GM18517 (cell line): ENCODE measurements at regions not wholly inside any gene's neighbourhood (a gene's known extent, or its start where the extent isn't known, plus 50 kb on each side); places are given as distances from the start of the nearest gene placed in this dataset.

ENCODE experiments used
- ATAC-seq: cut with Tn5 transposase; IDR thresholded peaks from one replicate; pipeline ENCODE4 v1.9.1; 2021; ENCODE audit warnings: mild to moderate bottlenecking, moderate library complexity; ENCODE audit not compliant: unreplicated experiment

DNA sequence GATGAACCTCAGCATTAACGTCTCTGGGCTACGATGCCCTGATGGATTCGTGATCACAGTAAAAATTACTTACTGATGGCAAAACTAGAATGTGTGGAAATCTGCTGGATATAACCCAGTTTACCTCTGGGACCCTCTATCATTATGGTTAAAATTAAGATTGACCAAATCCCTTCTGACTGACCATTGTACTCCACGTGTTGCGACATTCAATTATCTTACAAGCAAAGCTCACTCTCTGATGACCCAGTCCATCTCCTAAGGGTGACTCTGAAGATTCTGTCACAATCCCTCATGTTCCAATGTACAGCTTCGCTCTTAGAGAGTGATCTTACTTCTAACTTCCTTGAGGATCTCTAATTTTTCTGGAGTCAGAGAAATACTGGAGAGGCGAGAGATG is 288.5 kb upstream of the RUNX1 start:
- no peak for ATAC-seq

DNA sequence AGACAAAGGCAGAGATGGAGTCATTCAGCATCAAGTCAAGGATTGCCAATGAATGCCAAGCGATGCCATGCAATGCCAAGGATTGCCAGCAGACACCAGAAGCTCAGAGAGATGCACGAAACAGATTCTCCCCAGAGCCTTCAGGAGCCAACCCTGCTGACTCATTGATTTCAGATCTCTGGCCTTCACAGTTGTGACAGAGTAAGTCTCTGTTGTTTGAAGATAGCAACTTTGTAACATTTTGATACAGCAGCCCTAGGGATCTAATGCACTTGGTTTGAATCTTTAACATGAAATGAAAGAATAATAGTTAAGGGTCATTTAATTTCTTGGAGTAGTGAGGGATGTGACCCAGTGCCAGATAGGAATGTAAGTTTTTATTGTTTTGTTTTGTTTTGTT is 287.4 kb upstream of the RUNX1 start:
- no peak for ATAC-seq

DNA sequence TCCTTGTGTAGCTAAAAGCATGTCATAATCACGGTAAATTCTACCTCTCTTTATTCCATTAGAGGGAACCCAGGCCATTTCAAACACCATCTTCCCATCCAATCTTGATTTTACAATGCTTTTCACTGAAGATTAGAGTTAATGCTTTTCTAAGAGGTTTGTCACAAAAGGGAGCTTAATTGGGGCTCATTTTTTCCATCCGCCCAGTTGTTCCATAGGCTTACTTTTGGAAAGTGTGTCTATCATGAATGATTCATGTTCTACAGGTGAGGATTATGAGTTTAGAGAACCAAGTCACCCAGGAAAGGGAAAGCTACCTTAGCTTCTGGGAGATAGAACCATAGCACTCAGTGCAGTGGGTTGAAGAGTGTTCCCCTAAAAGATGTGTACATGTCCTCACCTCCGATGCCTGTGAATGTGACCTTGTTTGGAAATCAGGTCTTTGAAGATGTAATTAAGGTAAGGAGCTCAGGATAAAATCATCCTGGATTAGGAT is 286.9 kb upstream of the RUNX1 start:
- ATAC-seq: no peak

DNA sequence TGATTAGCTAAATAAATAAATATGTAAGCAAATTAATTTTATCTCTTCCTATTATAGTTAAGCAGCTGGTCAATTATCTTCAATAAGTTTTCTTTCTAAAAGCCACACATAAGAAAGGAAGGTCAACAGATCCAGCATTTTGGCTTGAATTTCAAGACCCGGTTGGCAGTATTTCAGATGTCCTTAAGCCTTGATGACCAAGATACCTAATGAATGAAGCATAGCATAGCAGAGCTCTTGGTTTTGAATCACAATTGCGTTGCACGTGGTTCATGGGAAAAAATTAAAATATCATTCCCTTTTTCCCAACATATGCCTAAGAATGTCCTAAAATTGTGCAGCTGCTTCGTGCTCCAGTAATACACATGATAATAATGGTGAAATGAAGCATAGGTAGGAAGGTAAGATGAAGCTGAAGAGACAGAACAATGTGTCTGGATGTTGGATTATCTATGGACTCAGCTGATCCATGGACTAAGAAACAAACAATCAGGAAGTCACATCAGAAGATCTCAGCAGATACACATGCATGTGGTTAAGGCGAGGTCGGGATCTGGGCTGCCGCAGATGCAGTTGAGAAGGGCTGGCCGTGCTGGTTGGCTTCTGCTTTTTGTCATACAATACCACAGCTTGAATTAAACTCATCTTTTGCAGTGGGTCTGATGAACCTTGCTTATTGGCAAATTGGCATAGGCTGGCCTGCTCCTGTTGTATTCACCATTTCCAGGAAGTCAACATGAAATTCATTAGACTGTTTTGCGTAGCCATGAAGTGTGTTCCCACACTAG is 284.9 kb upstream of the RUNX1 start:
- ATAC-seq: no peak

DNA sequence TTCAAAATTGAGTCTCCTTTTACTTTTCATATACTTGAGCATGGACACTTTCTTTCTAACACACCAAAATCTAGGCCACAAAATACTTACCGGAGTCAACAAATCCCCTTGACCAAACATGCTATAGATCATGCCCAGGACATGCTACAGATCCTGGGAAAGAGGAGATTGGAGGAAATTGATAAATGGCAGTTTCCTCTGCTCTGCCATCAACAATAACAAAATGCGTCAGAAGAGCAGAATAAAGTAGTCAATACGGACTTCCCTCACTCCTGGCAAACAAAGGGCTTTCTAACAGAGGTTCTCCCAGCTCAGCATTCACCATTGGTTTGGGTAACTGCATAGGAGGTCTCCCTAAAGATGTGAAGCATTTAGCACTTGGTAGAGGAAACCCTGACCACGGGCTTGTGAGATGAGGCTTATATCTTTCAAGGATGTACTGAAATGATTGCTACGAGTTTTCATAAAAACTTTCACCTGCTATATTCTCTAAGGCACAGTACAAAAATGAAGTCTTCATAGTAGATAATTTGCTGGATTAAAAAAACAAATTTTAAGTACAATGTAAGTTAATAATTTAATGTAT is 283.8 kb upstream of the RUNX1 start:
- ATAC-seq: no peak

DNA sequence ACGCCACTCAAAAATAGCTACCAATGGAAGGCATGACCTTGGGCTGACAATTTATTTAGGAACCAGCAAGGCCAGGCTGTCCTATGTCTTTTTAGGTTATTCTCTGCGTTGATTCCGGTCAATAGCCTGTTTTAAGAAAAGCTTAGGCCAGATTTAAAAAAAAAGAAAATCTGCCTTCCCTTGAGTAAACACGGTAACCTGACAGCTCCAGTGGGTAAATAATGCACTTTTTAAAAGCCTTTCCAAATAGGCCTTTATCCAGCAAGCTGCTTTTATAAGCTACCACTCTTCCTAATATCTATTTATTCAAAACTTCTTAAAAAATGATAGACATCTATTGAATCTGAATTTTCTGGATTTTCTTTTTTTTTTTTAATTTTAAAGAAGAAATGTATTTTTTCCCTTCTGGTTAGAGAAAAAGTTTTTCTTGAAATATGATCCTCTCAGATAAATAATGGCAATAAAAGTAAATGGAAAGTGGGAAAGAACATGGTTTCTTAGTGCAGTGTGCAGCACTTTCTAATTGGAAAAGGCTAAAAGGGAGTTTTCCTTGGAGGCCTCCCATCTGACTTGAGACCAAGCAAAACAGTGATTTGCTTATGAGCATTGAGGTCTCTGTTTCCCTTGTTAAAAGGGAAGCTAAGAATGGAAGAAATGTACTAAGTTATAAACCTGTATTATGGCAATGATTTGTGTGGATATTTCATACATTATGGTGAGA is 281.0 kb upstream of the RUNX1 start:
- ATAC-seq: no peak

DNA sequence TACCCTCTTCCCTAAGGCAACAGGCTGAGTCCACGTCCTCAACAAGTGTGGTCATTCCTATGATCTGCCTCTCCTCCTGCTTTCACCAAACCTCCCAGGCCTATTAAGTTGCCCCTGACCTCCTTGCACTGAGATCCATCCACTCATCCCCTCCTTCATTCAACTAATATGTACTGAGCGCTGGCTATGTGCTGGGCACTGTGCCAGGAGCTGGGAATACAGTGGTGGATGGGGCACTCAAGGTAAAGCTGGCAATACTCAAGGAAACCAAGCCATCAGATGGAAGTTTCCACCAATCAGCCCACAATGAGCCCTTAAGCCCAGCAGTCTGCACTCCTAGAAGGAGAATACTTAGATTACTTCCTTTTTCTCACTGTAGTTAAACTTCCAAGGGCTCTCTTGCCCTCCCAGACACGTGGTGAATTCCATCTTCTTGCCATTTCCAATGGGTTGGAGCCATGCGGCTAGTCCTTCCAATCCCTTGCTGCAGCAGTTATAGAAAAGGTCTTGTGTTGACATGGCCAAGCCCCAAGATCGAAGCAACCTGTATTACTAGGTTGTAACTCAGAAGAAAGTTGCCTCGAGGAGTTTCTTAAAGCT is 279.9 kb upstream of the RUNX1 start:
- no peak for ATAC-seq

DNA sequence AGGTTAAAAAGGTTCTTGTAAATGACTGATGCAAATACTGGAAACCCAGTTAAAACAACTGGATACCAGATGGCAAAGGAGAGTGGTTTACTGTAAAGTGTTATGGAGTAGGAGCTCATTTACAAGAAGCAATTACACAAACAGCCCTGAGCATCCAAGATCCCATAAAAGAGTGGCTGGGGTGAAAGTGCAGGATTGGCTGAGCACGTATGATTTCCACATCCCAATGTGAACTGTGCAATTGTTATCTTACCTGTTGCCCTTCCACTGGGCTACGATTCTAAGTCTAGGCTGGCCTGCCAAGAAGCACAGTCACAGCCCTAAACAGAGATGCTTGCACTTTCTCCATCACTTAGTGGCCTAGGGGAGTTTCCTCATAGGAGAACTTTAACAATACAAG is 277.6 kb upstream of the RUNX1 start:
- no peak for ATAC-seq

DNA sequence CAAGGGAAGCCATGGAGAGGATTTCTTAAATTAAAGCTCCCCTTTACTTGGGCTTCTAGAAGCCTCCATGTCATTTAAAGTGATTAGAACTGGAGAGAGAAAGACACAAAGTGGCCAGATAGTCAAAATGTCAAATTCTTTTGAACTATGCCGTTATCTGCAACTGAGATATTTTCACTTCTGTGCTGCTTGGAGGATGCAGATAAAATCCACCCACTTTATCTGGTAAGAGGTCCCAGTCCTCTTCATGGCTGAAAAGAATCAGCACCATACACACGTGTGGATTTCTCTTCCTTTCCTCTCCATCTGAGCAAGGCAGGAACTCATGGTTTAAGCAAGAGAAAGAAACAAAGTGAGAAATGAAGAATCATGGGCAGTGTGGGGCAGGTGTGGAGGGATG is 276.9 kb upstream of the RUNX1 start:
- ATAC-seq: no peak

DNA sequence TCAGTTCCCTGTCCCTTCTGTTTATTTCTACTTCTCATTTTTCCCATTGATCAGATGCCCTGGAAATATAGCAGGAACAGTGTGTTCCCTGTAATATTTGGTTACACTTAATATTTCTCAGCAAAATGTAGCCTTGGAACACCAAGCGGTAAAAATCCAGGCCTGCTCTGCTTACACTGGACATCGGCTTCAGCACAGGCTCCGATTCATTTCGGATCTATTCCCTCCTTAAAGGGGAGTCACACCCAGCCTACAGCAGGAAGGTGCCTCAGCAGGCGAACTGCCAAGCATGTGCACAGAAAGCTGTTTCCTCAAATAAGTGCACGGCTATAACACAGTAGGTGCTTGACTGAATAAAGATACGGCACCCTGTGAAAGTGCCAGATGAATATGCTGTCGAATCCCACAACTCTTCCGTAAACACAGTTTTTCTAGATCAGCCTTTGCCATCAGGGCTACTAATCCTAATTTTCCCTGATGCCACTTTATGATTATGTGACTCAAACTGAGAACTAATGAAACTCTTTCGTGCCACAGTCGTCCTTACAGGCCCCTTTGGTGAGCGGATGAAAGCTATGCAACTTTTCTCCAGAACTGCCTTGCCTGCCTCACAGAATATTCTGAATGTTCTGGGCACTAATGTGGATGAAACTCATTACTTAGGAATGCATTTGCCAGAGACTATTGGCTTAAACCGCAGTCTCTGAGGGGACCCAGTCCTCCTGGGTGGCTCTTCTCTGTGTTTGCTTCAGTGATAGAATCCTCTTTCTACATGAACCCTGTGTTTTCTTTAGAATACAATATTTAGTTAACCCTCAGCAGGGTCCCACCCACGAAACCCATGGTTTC is 275.5 kb upstream of the RUNX1 start:
- no peak for ATAC-seq

DNA sequence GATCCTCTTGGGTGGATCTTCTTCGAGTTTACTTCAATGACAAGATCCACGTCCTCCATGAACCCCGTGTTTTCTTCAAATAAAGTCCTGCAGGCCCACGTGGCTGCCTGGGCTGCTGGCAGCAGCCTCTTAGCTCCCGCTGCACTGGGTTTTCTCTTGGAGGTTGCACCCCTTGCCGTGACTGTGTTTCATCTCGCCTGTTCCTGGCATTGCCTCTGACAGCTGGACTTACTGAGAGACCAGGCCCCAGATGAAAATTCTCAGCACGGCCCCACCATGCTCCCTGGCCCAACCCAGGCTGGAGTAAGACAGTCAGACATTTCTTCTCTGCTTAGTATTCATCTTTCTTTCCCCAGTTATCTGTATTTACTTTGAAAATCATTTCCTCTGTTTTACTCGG is 274.8 kb upstream of the RUNX1 start:
- no peak for ATAC-seq

DNA sequence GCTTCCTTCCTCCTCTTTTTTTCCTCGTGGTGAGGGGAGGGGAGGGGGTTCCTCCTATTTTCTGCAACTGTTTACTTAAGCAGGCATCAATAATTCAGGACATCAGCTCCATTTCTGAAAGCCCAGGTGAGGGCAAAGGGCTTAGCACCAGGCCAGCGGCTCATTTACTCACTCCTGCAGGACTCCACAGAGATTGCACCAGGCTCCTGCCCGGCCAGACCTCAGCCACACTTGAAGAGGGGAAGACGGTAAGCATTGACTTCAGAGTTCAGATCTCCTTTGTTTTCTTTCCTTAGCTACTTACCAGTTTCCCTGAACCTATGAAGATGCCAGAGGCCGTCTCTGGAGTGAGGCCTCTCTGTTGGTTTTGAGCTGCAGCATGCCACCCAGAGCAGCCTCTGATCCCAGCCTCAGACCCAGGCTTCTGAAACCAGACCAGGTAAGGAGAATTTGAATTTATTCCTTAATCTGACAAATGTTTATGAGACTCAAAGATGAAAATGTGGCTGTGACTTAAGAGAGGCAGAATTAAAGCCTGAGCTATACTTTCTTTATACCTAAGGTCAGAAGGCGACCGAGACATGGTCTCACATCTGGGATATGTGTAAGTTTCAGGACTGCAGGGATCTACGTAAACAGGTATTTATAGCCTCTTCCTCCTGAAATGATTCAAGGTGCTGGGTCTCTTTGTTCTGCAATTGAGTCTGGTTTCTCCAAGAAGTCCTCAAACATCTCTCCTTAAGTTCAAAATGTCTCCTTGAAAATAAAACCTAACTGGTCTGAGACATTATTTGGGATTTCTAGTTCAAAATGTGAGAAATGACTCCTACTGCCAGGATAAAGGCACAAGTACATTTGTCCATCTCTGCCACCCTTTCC is 272.5 kb upstream of the RUNX1 start:
- no peak for ATAC-seq

DNA sequence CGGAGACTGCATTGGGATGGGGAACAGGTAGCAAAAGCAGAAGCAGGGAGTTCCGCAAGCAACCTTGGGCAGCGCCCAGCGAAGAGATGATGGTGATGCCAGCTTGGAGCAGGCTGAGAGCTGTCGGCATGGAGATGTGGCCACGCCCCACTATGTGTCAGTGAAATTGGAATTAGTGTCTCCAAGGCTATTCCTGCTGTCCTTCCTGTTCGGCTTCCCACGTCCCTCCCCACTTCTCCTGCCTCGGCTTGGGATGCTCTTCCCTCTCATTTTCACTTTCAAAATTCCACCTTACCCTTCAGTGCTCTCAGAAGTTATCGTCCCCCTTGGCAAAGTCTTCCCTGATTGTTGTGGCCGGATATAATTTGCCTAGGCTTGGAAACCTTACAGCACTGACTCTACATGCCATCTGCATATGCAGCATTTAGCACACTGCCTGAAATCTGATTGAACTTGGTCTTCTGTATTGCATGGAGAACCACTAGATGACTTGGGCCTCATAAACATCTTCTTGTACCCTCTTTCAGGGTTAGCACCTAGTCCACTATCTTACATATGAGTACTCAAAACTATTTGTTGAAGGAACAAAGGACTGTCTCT is 270.7 kb upstream of the RUNX1 start:
- ATAC-seq: no peak

DNA sequence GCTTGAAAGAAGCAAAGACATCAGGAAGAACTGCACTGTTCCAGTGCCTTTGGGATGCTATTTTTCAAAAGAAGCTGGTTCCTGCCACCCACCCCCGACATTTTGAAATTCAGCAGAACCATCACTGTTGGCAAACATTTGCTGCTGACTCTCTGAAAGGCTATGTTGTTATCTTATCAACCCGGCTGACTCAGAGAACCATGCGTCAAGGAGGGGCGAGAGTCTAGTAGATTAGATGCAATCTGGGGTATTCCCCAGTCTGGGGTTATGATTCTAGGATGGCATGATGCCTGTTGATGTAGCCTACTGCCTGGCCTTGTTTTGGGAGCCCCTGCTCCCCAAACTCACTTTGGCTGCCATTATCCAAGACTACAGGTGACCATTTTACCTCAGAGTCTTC is 267.8 kb upstream of the RUNX1 start:
- no peak for ATAC-seq

DNA sequence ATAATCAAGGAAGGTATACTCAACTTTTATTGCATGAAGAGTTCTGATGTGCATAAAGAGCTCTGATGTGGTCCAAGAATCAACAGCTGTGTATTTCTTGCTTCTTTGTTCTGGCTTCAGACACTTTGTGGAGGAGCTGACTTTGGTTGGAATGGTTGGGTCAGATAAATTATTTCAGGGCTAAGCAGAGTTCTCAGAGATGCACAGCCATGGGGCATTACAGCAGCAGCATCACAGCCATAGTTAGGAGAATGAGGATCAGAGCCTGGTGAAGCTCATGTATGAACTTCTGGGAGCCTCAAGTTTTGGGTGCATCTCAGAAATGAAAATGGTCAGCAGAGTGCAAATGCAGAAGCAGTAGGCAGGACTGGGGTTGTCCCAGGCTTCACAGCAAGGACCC is 267.4 kb upstream of the RUNX1 start:
- no peak for ATAC-seq

DNA sequence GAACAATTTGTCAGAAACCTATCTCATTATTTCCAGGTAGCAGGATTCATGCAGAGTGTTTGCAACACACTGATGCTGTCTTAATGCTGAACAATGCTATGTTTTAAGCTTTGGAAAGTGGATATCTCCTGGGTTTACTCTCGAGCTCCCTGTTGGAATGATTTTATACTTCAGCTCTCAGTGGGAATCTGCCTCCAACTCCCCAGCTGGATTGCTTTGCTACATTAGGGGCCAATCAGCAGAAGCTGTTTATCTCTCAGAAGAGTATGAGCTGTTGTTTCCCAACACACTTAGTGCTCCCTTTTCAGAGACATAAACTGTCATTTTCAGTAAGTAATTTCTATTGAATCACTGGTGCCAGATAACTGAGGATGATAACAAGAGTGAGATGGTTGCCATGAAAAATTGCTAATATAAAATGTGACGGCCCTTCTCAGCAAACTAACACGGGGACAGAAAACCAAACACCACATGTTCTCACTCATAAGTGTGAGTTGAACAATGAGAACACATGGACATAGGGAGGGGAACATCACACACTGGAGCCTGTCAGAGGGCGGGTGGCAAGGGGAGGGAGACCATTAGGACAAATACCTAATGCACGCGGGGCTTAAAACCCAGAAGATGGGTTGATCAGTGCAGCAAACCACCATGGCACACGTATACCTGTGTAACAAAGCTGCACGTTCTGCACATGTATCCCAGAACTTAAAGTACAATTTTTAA is 265.9 kb upstream of the RUNX1 start:
- ATAC-seq: no peak

DNA sequence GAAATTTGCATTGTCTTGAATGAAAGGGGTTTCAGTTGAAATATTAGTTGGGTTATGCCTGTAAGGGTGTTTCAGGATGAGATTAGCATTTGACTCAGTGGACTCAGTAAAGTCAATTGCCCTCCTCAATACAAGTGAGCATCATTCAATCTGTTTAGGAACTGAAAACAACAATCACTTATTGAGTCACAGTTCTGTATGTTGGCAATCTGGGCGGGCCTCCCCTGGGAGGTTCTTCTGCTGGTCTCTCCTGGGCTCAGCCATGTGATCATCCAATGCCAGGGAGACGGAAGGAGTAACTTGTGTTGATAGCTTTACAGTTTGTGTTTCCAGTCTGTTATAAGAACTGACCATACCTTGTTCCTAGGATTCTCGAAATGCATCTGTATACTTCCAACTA is 262.9 kb upstream of the RUNX1 start:
- ATAC-seq: no peak

DNA sequence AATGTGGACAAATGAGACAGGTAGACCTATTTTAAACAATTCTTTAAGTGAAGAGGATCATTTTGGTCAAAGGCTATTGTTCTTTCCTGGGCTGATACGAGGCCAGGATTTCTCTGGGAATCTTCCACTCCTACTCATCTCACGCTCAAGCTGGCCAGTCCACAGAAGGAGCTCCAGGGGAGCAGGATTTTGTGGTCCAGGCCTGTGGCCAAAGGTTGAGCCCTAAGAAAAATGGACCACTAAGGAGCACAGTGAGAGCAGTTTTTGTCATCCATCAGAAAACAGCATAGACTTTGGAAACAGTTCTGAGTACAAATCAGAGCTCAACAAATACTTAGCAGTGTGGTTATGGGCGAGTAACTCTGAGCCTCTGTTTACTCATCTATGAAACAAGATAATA is 260.2 kb upstream of the RUNX1 start:
- ATAC-seq: no peak

DNA sequence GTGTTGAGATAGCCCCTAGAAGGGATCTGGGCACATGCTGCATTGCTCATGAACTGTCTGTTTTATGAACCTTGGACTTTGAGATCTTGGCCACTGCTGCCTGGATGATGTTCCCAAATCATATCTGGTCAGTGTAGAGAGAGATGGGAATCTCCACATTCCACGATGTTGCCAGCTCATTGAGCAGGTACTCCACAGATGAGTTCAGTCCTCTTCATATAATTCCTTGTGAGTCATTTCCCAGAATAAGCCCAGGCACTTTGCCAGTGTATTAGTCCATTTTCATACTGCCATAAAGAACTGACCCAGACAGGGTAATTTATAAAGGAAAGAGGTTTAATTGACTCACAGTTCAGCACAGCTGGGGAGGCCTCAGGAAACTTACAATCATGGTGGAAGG is 254.0 kb upstream of the RUNX1 start:
- ATAC-seq: no peak
